ENCODE measurements at regions not wholly inside any gene's neighbourhood (a gene's known extent, or its start where the extent isn't known, plus 50 kb on each side); places are given as distances from the start of the nearest gene placed in this dataset.

GRCh38 chr10:78740976-78741915, 327.5 kb upstream of the ZMIZ1 start:
- H3K27ac ChIP-seq: no peak overlapping the region
- no peak for TF ChIP-seq CTCF (IDR thresholded peaks at IDR 0.05)
- no peak for TF ChIP-seq ZFX (IDR thresholded peaks at IDR 0.05; ENCODE audit: borderline replicate concordance)

- no peak overlapping the region for H3K27ac ChIP-seq
- no peak for TF ChIP-seq CTCF (IDR thresholded peaks at IDR 0.05)
- no peak for TF ChIP-seq ZFX (IDR thresholded peaks at IDR 0.05; ENCODE audit: borderline replicate concordance)
Observed at GRCh38 chr10:78742406-78742729, 326.4 kb upstream of the ZMIZ1 start.

- no peak for TF ChIP-seq CTCF (IDR thresholded peaks at IDR 0.05)
- TF ChIP-seq ZFX (IDR thresholded peaks at IDR 0.05; ENCODE audit: borderline replicate concordance): no peak
- no peak overlapping the region for H3K27ac ChIP-seq
Observed at GRCh38 chr10:78742730-78743615, 325.8 kb upstream of the ZMIZ1 start.

GRCh38 chr10:78744056-78744455, 324.7 kb upstream of the ZMIZ1 start:
- TF ChIP-seq ZFX (IDR thresholded peaks at IDR 0.05; ENCODE audit: borderline replicate concordance): no peak
- no peak for TF ChIP-seq CTCF (IDR thresholded peaks at IDR 0.05)
- no peak overlapping the region for H3K27ac ChIP-seq

GRCh38 chr10:78744491-78745090, 324.2 kb upstream of the ZMIZ1 start:
- TF ChIP-seq ZFX (IDR thresholded peaks at IDR 0.05; ENCODE audit: borderline replicate concordance) (no peak), CTCF (IDR thresholded peaks at IDR 0.05) (no peak)
- H3K27ac ChIP-seq: no peak overlapping the region

GRCh38 chr10:78745441-78745840, 323.3 kb upstream of the ZMIZ1 start:
- TF ChIP-seq ZFX (IDR thresholded peaks at IDR 0.05; ENCODE audit: borderline replicate concordance) (no peak), CTCF (IDR thresholded peaks at IDR 0.05) (no peak)
- no peak overlapping the region for H3K27ac ChIP-seq

Measured in 22Rv1 (cell line).